ENCODE measurements at regions not wholly inside any gene's neighbourhood (a gene's known extent, or its start where the extent isn't known, plus 50 kb on each side); places are given as distances from the start of the nearest gene placed in this dataset.

DNA sequence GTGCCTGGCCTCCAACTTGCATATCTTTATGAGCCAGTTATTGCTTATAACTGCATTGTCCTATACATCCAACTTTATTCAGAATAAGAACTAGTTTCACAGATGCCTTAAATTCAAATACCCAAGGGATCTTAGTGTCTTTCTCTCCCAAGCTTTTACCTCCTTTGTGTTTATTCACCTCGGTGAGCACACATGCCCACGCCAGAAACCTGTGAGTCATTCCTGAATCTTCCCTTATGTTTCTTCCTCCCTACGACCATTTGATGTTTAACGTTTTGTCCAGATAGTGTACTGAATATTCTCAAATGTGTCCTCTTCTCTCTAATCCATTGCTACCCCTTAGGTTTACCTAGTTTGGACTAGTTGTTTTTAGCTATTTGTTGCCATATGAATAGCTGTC is 55.5 kb upstream of the MEGF10 start:
- H3K4me3 ChIP-seq (ENCODE audit: low read length in 3 of 3) = no peak overlapping the region
- H3K27ac ChIP-seq (ENCODE audit: low read depth in 2 of 2, low read length in 2 of 2) = no peak overlapping the region
- no peaks in the 10 kb centered on the region for H3K36me3 ChIP-seq (ENCODE audit: control insufficient read depth in 2 of 3, insufficient read depth in 3 of 3, low read length in 3 of 3)
- TF ChIP-seq, protein P1, sequence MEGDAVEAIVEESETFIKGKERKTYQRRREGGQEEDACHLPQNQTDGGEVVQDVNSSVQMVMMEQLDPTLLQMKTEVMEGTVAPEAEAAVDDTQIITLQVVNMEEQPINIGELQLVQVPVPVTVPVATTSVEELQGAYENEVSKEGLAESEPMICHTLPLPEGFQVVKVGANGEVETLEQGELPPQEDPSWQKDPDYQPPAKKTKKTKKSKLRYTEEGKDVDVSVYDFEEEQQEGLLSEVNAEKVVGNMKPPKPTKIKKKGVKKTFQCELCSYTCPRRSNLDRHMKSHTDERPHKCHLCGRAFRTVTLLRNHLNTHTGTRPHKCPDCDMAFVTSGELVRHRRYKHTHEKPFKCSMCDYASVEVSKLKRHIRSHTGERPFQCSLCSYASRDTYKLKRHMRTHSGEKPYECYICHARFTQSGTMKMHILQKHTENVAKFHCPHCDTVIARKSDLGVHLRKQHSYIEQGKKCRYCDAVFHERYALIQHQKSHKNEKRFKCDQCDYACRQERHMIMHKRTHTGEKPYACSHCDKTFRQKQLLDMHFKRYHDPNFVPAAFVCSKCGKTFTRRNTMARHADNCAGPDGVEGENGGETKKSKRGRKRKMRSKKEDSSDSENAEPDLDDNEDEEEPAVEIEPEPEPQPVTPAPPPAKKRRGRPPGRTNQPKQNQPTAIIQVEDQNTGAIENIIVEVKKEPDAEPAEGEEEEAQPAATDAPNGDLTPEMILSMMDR (IDR thresholded peaks at IDR 0.05; ENCODE audit: borderline replicate concordance, extremely low read depth, insufficient read depth) = no peak
- no peaks in the 10 kb centered on the region for H3K4me1 ChIP-seq (ENCODE audit: control insufficient read depth in 2 of 3, insufficient read depth in 2 of 3, low read depth in 1 of 3, low read length in 3 of 3)
- H3K9ac ChIP-seq (ENCODE audit: low read length in 3 of 3) = no peak overlapping the region
- H3K27me3 ChIP-seq (ENCODE audit: control insufficient read depth, insufficient read depth, low read length) = no peaks in the 10 kb centered on the region
- DNase-seq (no peak), FAIRE-seq (no peak)
- no peaks in the 10 kb centered on the region for H3K9me3 ChIP-seq (ENCODE audit: control insufficient read depth in 2 of 3, insufficient read depth in 1 of 3, low read length in 3 of 3)
- intact Hi-C loops (cut with DNase I) = no loop called here

DNA sequence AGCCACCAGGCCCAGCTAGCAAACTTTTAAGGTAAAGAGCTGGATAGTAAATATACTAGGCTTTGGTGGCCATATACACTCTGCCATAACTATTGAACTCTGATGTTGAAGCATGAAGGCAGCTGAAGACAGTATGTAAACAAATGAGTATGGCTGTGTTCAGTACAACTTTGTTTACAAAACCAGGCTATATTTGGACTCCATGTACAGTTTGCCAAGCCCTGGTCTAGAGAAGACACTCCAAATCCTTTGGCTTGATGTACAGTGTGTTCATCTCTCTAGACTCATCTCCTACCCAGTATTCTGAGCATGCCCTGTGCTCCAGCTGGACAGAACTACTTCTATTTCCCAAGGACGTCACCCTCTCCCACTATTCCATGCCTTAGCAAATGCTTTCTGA is 54.3 kb upstream of the MEGF10 start:
- Histone ChIP-seq H3K4me1 (ENCODE audit: control insufficient read depth in 2 of 3, insufficient read depth in 2 of 3, low read depth in 1 of 3, low read length in 3 of 3) (no peaks in the 10 kb centered on the region), H3K27ac (ENCODE audit: low read depth in 2 of 2, low read length in 2 of 2) (no peak overlapping the region), H3K4me3 (ENCODE audit: low read length in 3 of 3) (no peak overlapping the region), H3K27me3 (ENCODE audit: control insufficient read depth, insufficient read depth, low read length) (no peaks in the 10 kb centered on the region), H3K36me3 (ENCODE audit: control insufficient read depth in 2 of 3, insufficient read depth in 3 of 3, low read length in 3 of 3) (no peaks in the 10 kb centered on the region), H3K9me3 (ENCODE audit: control insufficient read depth in 2 of 3, insufficient read depth in 1 of 3, low read length in 3 of 3) (no peaks in the 10 kb centered on the region), H3K9ac (ENCODE audit: low read length in 3 of 3) (no peak overlapping the region)
- intact Hi-C loops (cut with DNase I) = no loop called here
- no peak for FAIRE-seq
- no peak for DNase-seq
- TF ChIP-seq, protein P1 (IDR thresholded peaks at IDR 0.05; ENCODE audit: borderline replicate concordance, extremely low read depth, insufficient read depth) = no peak

Measured in kidney (tissue), 13 donors.